ENCODE measurements at regions not wholly inside any gene's neighbourhood (a gene's known extent, or its start where the extent isn't known, plus 50 kb on each side); places are given as distances from the start of the nearest gene placed in this dataset.
"Not testable (repeated sequence)": the region's sequence is repeated elsewhere in the genome, so short reads cannot be mapped to it uniquely, and the experiment has no call there.

- H3K4me1 ChIP-seq (ENCODE audit: insufficient read depth, low read length): no peaks in the 10 kb centered on the region
- no peaks in the 10 kb centered on the region for H3K36me3 ChIP-seq (ENCODE audit: insufficient read depth, low read length)
- H3K27me3 ChIP-seq (ENCODE audit: insufficient read depth, low read length): no peaks in the 10 kb centered on the region
- H2AFZ ChIP-seq (ENCODE audit: low read depth, low read length): no peak overlapping the region
- no peaks in the 10 kb centered on the region for H3K9me3 ChIP-seq (ENCODE audit: low read length)
- no peak overlapping the region for H3K4me3 ChIP-seq (ENCODE audit: low read length)
Measured at GRCh38 chr2:57397550-57398360, 648.9 kb upstream of the VRK2 start.

- Histone ChIP-seq H3K9me3 (ENCODE audit: low read length) (no peaks in the 10 kb centered on the region), H3K36me3 (ENCODE audit: insufficient read depth, low read length) (no peaks in the 10 kb centered on the region), H3K27me3 (ENCODE audit: insufficient read depth, low read length) (no peaks in the 10 kb centered on the region), H3K4me3 (ENCODE audit: low read length) (no peak overlapping the region), H2AFZ (ENCODE audit: low read depth, low read length) (no peak overlapping the region), H3K4me1 (ENCODE audit: insufficient read depth, low read length) (no peaks in the 10 kb centered on the region)
Measured at GRCh38 chr2:57399057-57399456, 647.5 kb upstream of the VRK2 start.

DNA sequence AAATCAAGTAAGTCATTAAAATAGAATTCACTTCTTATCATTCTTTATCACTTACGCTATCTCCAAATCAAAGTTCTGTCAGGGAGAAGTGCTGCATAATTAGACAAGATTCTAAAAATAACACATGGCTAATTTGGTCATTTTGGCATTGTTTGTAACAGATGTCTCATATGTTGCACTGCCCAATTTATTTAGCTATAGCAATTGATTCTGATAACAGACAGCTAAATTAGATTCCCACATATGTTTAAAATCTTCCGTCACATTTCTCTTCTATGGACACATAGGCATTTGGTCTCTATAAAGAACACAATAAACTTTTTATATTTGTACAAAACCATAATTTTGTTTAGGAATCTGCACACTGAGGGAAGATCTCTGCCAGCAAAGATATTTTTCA lies 644.5 kb upstream of the VRK2 start:
- no peak overlapping the region for H3K4me3 ChIP-seq (ENCODE audit: low read length)
- no peaks in the 10 kb centered on the region for H3K36me3 ChIP-seq (ENCODE audit: insufficient read depth, low read length)
- H3K9me3 ChIP-seq (ENCODE audit: low read length): no peaks in the 10 kb centered on the region
- no peaks in the 10 kb centered on the region for H3K4me1 ChIP-seq (ENCODE audit: insufficient read depth, low read length)
- no peaks in the 10 kb centered on the region for H3K27me3 ChIP-seq (ENCODE audit: insufficient read depth, low read length)
- H2AFZ ChIP-seq (ENCODE audit: low read depth, low read length): no peak overlapping the region

- no peaks in the 10 kb centered on the region for H3K9me3 ChIP-seq (ENCODE audit: low read length)
- no peaks in the 10 kb centered on the region for H3K27me3 ChIP-seq (ENCODE audit: insufficient read depth, low read length)
- no peaks in the 10 kb centered on the region for H3K4me1 ChIP-seq (ENCODE audit: insufficient read depth, low read length)
- no peak overlapping the region for H2AFZ ChIP-seq (ENCODE audit: low read depth, low read length)
- no peaks in the 10 kb centered on the region for H3K36me3 ChIP-seq (ENCODE audit: insufficient read depth, low read length)
- H3K4me3 ChIP-seq (ENCODE audit: low read length): no peak overlapping the region
Measured at GRCh38 chr2:57402755-57403154, 643.9 kb upstream of the VRK2 start.

GRCh38 chr2:57407772-57408201 lies 638.8 kb upstream of the VRK2 start:
- H3K4me1 ChIP-seq (ENCODE audit: insufficient read depth, low read length): no peaks in the 10 kb centered on the region
- no peak overlapping the region for H2AFZ ChIP-seq (ENCODE audit: low read depth, low read length)
- no peaks in the 10 kb centered on the region for H3K36me3 ChIP-seq (ENCODE audit: insufficient read depth, low read length)
- no peaks in the 10 kb centered on the region for H3K27me3 ChIP-seq (ENCODE audit: insufficient read depth, low read length)
- H3K9me3 ChIP-seq (ENCODE audit: low read length): no peaks in the 10 kb centered on the region
- no peak overlapping the region for H3K4me3 ChIP-seq (ENCODE audit: low read length)

DNA sequence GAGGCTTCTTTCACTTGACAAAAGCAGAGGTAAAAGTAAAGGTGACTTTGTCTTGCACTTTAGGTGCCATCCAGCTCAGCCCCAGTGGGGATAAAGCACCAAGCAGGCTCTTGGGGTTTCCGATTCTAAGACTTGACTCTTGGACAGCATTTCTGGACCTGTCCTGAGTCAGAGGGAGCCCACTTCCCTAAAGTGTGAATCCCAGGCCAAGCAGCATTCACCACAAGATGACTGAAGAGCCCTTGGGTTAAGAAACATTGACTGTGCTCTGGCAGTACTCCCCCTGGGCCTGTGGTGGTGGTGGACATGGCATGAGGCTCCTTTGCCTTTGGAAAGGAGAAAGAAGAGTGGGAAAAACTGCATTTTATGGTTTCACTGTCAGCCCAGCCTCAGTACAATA lies 638.0 kb upstream of the VRK2 start:
- Histone ChIP-seq H3K4me1 (ENCODE audit: insufficient read depth, low read length) (no peaks in the 10 kb centered on the region), H3K36me3 (ENCODE audit: insufficient read depth, low read length) (no peaks in the 10 kb centered on the region), H3K27me3 (ENCODE audit: insufficient read depth, low read length) (no peaks in the 10 kb centered on the region), H3K4me3 (ENCODE audit: low read length) (no peak overlapping the region), H3K9me3 (ENCODE audit: low read length) (no peaks in the 10 kb centered on the region), H2AFZ (ENCODE audit: low read depth, low read length) (no peak overlapping the region)

- H3K9me3 ChIP-seq (ENCODE audit: low read length): no peaks in the 10 kb centered on the region
- no peaks in the 10 kb centered on the region for H3K27me3 ChIP-seq (ENCODE audit: insufficient read depth, low read length)
- no peak overlapping the region for H2AFZ ChIP-seq (ENCODE audit: low read depth, low read length)
- H3K4me1 ChIP-seq (ENCODE audit: insufficient read depth, low read length): no peaks in the 10 kb centered on the region
- H3K4me3 ChIP-seq (ENCODE audit: low read length): no peak overlapping the region
- H3K36me3 ChIP-seq (ENCODE audit: insufficient read depth, low read length): no peaks in the 10 kb centered on the region
Measured at GRCh38 chr2:57417007-57417406, 629.6 kb upstream of the VRK2 start.

DNA sequence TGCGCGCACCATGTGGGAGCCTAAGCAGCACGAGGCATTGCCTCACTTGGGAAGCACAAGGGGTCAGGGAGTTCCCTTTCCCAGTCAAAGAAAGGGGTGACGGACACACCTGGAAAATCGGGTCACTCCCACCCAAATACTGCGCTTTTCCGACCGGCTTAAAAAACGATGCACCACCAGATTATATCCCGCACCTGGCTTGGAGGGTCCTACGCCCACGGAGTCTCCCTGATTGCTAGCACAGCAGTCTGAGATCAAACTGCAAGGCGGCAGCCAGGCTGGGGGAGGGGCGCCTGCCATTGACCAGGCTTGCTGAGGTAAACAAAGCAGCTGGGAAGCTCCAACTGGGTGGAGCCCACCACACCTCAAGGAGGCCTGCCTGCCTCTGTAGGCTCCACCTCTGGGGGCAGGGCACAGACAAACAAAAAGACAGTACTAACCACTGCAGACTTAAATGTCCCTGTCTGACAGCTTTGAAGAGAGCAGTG lies 627.7 kb upstream of the VRK2 start:
- not testable (repeated sequence) for H3K36me3 ChIP-seq (ENCODE audit: insufficient read depth, low read length); H3K27me3 ChIP-seq (ENCODE audit: insufficient read depth, low read length); H3K9me3 ChIP-seq (ENCODE audit: low read length); H2AFZ ChIP-seq (ENCODE audit: low read depth, low read length); H3K4me3 ChIP-seq (ENCODE audit: low read length); H3K4me1 ChIP-seq (ENCODE audit: insufficient read depth, low read length)

GRCh38 chr2:57429831-57430230 lies 616.8 kb upstream of the VRK2 start:
- no peaks in the 10 kb centered on the region for H3K4me1 ChIP-seq (ENCODE audit: insufficient read depth, low read length)
- H2AFZ ChIP-seq (ENCODE audit: low read depth, low read length): no peak overlapping the region
- no peaks in the 10 kb centered on the region for H3K36me3 ChIP-seq (ENCODE audit: insufficient read depth, low read length)
- no peaks in the 10 kb centered on the region for H3K27me3 ChIP-seq (ENCODE audit: insufficient read depth, low read length)
- no peaks in the 10 kb centered on the region for H3K9me3 ChIP-seq (ENCODE audit: low read length)
- H3K4me3 ChIP-seq (ENCODE audit: low read length): no peak overlapping the region

GRCh38 chr2:57432528-57432927 lies 614.1 kb upstream of the VRK2 start:
- Histone ChIP-seq H3K4me1 (ENCODE audit: insufficient read depth, low read length) (no peaks in the 10 kb centered on the region), H3K4me3 (ENCODE audit: low read length) (no peak overlapping the region), H3K36me3 (ENCODE audit: insufficient read depth, low read length) (no peaks in the 10 kb centered on the region), H3K27me3 (ENCODE audit: insufficient read depth, low read length) (no peaks in the 10 kb centered on the region), H2AFZ (ENCODE audit: low read depth, low read length) (no peak overlapping the region), H3K9me3 (ENCODE audit: low read length) (no peaks in the 10 kb centered on the region)

GRCh38 chr2:57434441-57434840 lies 612.2 kb upstream of the VRK2 start:
- H3K4me3 ChIP-seq (ENCODE audit: low read length): no peak overlapping the region
- H3K27me3 ChIP-seq (ENCODE audit: insufficient read depth, low read length): no peaks in the 10 kb centered on the region
- H3K36me3 ChIP-seq (ENCODE audit: insufficient read depth, low read length): no peaks in the 10 kb centered on the region
- no peak overlapping the region for H2AFZ ChIP-seq (ENCODE audit: low read depth, low read length)
- H3K9me3 ChIP-seq (ENCODE audit: low read length): no peaks in the 10 kb centered on the region
- no peaks in the 10 kb centered on the region for H3K4me1 ChIP-seq (ENCODE audit: insufficient read depth, low read length)

DNA sequence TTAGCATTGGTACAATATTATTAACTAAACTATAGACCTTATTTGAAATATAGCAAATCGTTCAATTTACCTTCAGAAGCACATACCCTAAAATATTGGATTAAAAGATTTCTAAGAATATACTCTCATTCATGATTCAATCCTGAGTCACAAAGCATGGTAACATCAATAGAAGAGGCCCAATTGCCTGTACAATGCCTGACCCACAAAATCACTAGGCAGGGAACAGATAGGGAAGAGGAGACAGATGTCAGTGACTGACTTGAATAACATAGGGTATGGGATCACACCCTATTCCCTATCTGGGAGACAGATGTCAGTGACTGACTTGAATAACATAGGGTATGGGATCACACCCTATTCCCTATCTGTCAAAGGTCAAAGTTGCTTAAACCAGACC lies 611.6 kb upstream of the VRK2 start:
- Histone ChIP-seq H3K4me1 (ENCODE audit: insufficient read depth, low read length) (no peaks in the 10 kb centered on the region), H2AFZ (ENCODE audit: low read depth, low read length) (no peak overlapping the region), H3K4me3 (ENCODE audit: low read length) (no peak overlapping the region), H3K36me3 (ENCODE audit: insufficient read depth, low read length) (no peaks in the 10 kb centered on the region), H3K27me3 (ENCODE audit: insufficient read depth, low read length) (no peaks in the 10 kb centered on the region), H3K9me3 (ENCODE audit: low read length) (no peaks in the 10 kb centered on the region)

DNA sequence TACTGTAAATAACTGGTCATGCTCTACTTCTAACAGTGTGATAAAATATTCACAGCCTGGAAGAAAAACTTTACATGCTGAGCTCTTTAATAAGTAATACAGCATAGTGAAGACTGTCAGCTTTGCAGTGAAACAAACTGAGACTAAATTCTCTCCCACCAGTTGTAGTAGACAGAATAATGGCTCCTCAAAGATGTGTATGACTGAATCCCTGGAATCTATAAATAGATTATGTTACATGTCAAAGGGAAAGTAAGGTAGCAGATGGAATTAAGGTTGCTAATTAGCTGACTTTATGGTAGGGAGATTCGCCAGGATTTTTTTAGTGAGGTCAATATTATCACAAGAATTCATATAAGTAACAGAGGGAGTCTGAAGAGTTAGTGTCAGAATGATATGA lies 609.5 kb upstream of the VRK2 start:
- H3K4me1 ChIP-seq (ENCODE audit: insufficient read depth, low read length): no peaks in the 10 kb centered on the region
- no peaks in the 10 kb centered on the region for H3K27me3 ChIP-seq (ENCODE audit: insufficient read depth, low read length)
- no peak overlapping the region for H2AFZ ChIP-seq (ENCODE audit: low read depth, low read length)
- H3K4me3 ChIP-seq (ENCODE audit: low read length): no peak overlapping the region
- no peaks in the 10 kb centered on the region for H3K36me3 ChIP-seq (ENCODE audit: insufficient read depth, low read length)
- H3K9me3 ChIP-seq (ENCODE audit: low read length): no peaks in the 10 kb centered on the region

GRCh38 chr2:57440437-57440836 lies 606.2 kb upstream of the VRK2 start:
- H2AFZ ChIP-seq (ENCODE audit: low read depth, low read length): no peak overlapping the region
- H3K27me3 ChIP-seq (ENCODE audit: insufficient read depth, low read length): no peaks in the 10 kb centered on the region
- no peak overlapping the region for H3K4me3 ChIP-seq (ENCODE audit: low read length)
- H3K4me1 ChIP-seq (ENCODE audit: insufficient read depth, low read length): no peaks in the 10 kb centered on the region
- H3K36me3 ChIP-seq (ENCODE audit: insufficient read depth, low read length): no peaks in the 10 kb centered on the region
- no peaks in the 10 kb centered on the region for H3K9me3 ChIP-seq (ENCODE audit: low read length)
